K562 (cell line): ENCODE measurements at regions not wholly inside any gene's neighbourhood (a gene's known extent, or its start where the extent isn't known, plus 50 kb on each side); places are given as distances from the start of the nearest gene placed in this dataset.

Source experiments
- ATAC-seq: fragments of 200-7000 bp; cut with Tn5 transposase; 3 replicates; pipeline ENCODE4 v1.9.1; 2020; ENCODE audit warnings: moderate library complexity
- BruUV-seq: library from RNA; stranded (reverse); fragments of 400-500 nt; replicated peaks from 2 replicates; lab custom pipeline; 2021; lab: Mats Ljungman, UMichigan
- CTCF ChIA-PET: fragments of 300-600 bp; formaldehyde crosslinking; extraction: SDS; loops from one replicate; lab custom pipeline; 2021; ENCODE audit warnings: low intra/inter-chr PET ratio; lab: Yijun Ruan, JAX
- POLR2A ChIA-PET: fragments of 300-600, 350-650 bp; sonication (Branson Sonifier 250); formaldehyde crosslinking; extraction: SDS; loops from one replicate; lab custom pipeline; 2021; ENCODE audit warnings: antibody characterized with exemption, inconsistent platforms; lab: Yijun Ruan, JAX
- DNase-seq, 4 experiments: peaks; one replicate each; pipeline versions ENCODE4 v3.0.0 to v3.0.0-alpha.2; 2011 to 2018; ENCODE audit warnings: low spot score in 3 of 4, mixed read lengths in 3 of 4; ENCODE audit errors: extremely low read depth in 1 of 4
- FAIRE-seq: peaks from 2 replicates; lab custom pipeline; 2011; peaks lifted over from hg19 to GRCh38; lab: Jason Lieb, UNC
- H2AFZ ChIP-seq: 2 replicates; pipeline ENCODE4 v1.6.0; 2011; ENCODE audit warnings: low read depth, low read length, control low read depth, inconsistent platforms
- H3K27ac ChIP-seq: fragments of 200-600 bp; 3 replicates; pipeline ENCODE4 v1.8.0; 2011; ENCODE audit warnings: low read depth, mild to moderate bottlenecking, control low read depth, inconsistent platforms, low read length, moderate library complexity, mixed read lengths; ENCODE audit errors: extremely low read depth
- H3K27me3 ChIP-seq, 2 experiments: fragments of 300-600 bp in 1 of 2; 2 replicates in 1 of 2; 3 replicates in 1 of 2; pipeline versions ENCODE4 v1.6.0 to v1.8.0; 2011; ENCODE audit warnings: inconsistent platforms in 2 of 2, low read length in 2 of 2, mild to moderate bottlenecking in 1 of 2, mixed read lengths in 1 of 2, moderate library complexity in 1 of 2; ENCODE audit not compliant: control insufficient read depth in 2 of 2, insufficient read depth in 2 of 2
- H3K36me3 ChIP-seq: fragments of 300-600 bp; 3 replicates; pipeline ENCODE4 v1.8.0; 2011; ENCODE audit warnings: mild to moderate bottlenecking, low read length, inconsistent platforms; ENCODE audit not compliant: control insufficient read depth, insufficient read depth
- H3K4me1 ChIP-seq, 2 experiments: fragments of 200-600 bp in 1 of 2; replicated peaks in 1 of 2; 2 replicates in 1 of 2; 3 replicates in 1 of 2; pipeline versions ENCODE4 v1.5.1 to v1.8.0; 2011; ENCODE audit warnings: inconsistent platforms in 2 of 2, low read length in 2 of 2, mild to moderate bottlenecking in 1 of 2, mixed read lengths in 1 of 2, moderate library complexity in 1 of 2; ENCODE audit not compliant: control insufficient read depth in 2 of 2, insufficient read depth in 2 of 2
- H3K4me2 ChIP-seq: 2 replicates; pipeline ENCODE4 v1.6.1; 2011; ENCODE audit warnings: low read length, control low read depth, inconsistent platforms, mixed read lengths; ENCODE audit not compliant: insufficient read depth
- H3K4me3 ChIP-seq: fragments of 200-600 bp; sonication (generic), shearing (Covaris generic); 2 replicates; pipeline ENCODE4 v1.5.1; 2016; ENCODE audit warnings: control low read depth, inconsistent platforms
- H3K79me2 ChIP-seq: fragments of 200-600 bp; 3 replicates; pipeline ENCODE4 v1.8.0; 2011; ENCODE audit warnings: low read length, inconsistent platforms; ENCODE audit not compliant: control insufficient read depth, insufficient read depth
- H3K9ac ChIP-seq, 2 experiments: 2 replicates each; pipeline versions ENCODE4 v1.6.0 to v1.6.1; 2011; ENCODE audit warnings: low read depth in 2 of 2, low read length in 2 of 2, control low read depth in 1 of 2, inconsistent platforms in 1 of 2, mild to moderate bottlenecking in 1 of 2, mixed read lengths in 1 of 2; ENCODE audit not compliant: insufficient read depth in 1 of 2
- H3K9me1 ChIP-seq: one replicate; pipeline ENCODE4 v1.6.0; 2011; ENCODE audit warnings: inconsistent platforms, mild to moderate bottlenecking, low read length, moderate library complexity; ENCODE audit not compliant: control insufficient read depth, insufficient read depth
- H3K9me3 ChIP-seq: replicated peaks from 2 replicates; pipeline ENCODE4 v1.5.1; 2011; ENCODE audit warnings: low read depth, low read length, inconsistent platforms; ENCODE audit not compliant: control insufficient read depth, insufficient read depth
- H4K20me1 ChIP-seq: replicated peaks from 2 replicates; pipeline ENCODE4 v1.6.1; 2011; ENCODE audit warnings: low read length, inconsistent platforms, mixed read lengths; ENCODE audit not compliant: control insufficient read depth, insufficient read depth
- ADNP ChIP-seq: fragments of 200-800 bp; sonication (Bioruptor generic); IDR thresholded peaks from 2 replicates; pipeline ENCODE4 v1.6.1; 2016; ENCODE audit warnings: missing genetic modification characterization, missing compliant biosample characterization
- ARHGAP35 ChIP-seq: fragments of 450-650 bp; IDR thresholded peaks from 2 replicates; pipeline ENCODE4 v1.6.1; 2018; ENCODE audit not compliant: partially characterized antibody
- BCOR ChIP-seq: fragments of 450-650 bp; IDR thresholded peaks from 2 replicates; pipeline ENCODE4 v1.6.1; 2016
- E2F3 ChIP-seq: fragments of 250-450 bp; sonication (Bioruptor Pico); IDR thresholded peaks from 2 replicates; pipeline ENCODE4 v1.4.0; 2020; ENCODE audit warnings: mild to moderate bottlenecking
- HIVEP1 ChIP-seq: fragments of 250-450 bp; sonication (Bioruptor Pico); IDR thresholded peaks from 2 replicates; pipeline ENCODE4 v1.4.0; 2020; ENCODE audit warnings: mild to moderate bottlenecking
- KDM1A ChIP-seq, 2 experiments: fragments of 450-650 bp; IDR thresholded peaks; 2 replicates each; pipeline ENCODE4 v1.6.1; 2016; ENCODE audit warnings: mild to moderate bottlenecking in 2 of 2
- PURB ChIP-seq: sonication (generic); formaldehyde crosslinking; IDR thresholded peaks from 2 replicates; pipeline ENCODE4 v1.9.0; 2021; ENCODE audit warnings: low read depth, mild to moderate bottlenecking, missing genetic modification reagents
- RBM25 ChIP-seq: fragments of 200-400 bp; formaldehyde crosslinking; IDR thresholded peaks from 2 replicates; pipeline ENCODE4 v1.6.1; 2018; ENCODE audit warnings: low read length, low read depth, moderate library complexity; ENCODE audit not compliant: severe bottlenecking
- RCOR1 ChIP-seq, 2 experiments: IDR thresholded peaks; 2 replicates each; pipeline ENCODE4 v1.6.1; 2012; ENCODE audit warnings: low read depth in 2 of 2, low read length in 2 of 2, borderline replicate concordance in 1 of 2, improper control_type of control experiment in 1 of 2
- WGBS: fragments of 100-300 bp; shearing (Covaris generic); methylation state at CpG from one replicate; pipeline ENCODE4 v1.1.6; 2016; ENCODE audit warnings: low coverage, mixed read lengths; ENCODE audit not compliant: insufficient coverage; ENCODE audit errors: missing lambda C conversion rate; 5-methylcytosine and 5-hydroxymethylcytosine counted together
- in situ Hi-C: fragments of 300-500 bp; cut with MboI; formaldehyde crosslinking; loops from 4 replicates; pipeline ENCODE4 v1.15.0; 2018; ENCODE audit warnings: inconsistent platforms, mixed read lengths
- intact Hi-C: fragments of 100-400 bp; cut with micrococcal nuclease; formaldehyde crosslinking; loops from 2 replicates; pipeline ENCODE4 v1.14.2; 2022

DNA sequence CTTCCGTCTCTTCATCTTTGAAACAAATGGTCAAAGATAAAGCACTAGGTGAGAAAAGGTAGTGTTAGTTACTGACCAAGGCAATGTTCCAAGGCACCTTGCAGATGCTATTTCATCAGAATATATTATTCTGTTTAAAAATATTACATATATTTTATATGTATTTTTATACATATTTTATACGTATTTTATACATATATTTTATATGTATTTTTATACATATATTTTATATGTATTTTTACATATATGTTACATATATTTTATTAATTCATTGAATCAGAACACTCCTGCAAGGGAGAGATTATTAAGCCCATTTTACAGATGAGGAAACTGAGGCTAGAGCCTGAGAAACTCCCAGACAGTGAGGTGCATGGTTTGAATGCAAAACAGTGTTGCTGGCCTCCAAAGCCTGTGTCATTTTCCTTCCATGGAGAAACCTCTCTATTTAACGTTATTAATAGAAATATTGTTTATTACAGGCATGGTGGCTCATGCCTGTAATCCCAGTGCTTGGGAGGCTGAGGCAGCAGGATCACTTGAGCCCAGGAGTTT, 120.6 kb upstream of the CD82 start:
- H3K79me2 ChIP-seq: no peaks in the 10 kb centered on the region
- TF ChIP-seq RCOR1 (IDR thresholded peaks at IDR 0.05; ENCODE audit: borderline replicate concordance in 1 of 2, low read depth in 2 of 2, low read length in 2 of 2) (0 out of 4 replicates have a peak, but pooled peaks of 1 of the 2 experiments have one; percentile 13), E2F3 (no peak), ADNP (tag) (peak; percentile 88), RBM25 (peak; percentile 95), HIVEP1 (CRISPR knock-in tag) (no peak), PURB (CRISPR knock-in tag) (no peak), KDM1A (IDR thresholded peaks at IDR 0.05) (peak in 1 of 2 experiments; percentile 23; a peak in 1 of 4 replicates), ARHGAP35 (no peak), BCOR (peak; percentile 70; the same call in 1 of the 2 replicates)
- TF ChIP-seq, all 486 proteins: peak for 5
- no peak for DNase-seq
- 27% methylated on average over 3 of the region's 3 CpGs for WGBS
- ChIA-PET CTCF (no interaction called here), POLR2A (no interaction called here)
- intact Hi-C loops (no loop called here), in situ Hi-C loops (no loop called here)
- H3K9me3 ChIP-seq: no peaks in the 10 kb centered on the region
- no peak overlapping the region for H3K4me2 ChIP-seq
- no peaks in the 10 kb centered on the region for H3K36me3 ChIP-seq
- no peaks in the 10 kb centered on the region for H3K9me1 ChIP-seq
- BruUV-seq: no TSS peak
- ATAC-seq: no peak
- H3K9ac ChIP-seq: no peak overlapping the region
- FAIRE-seq: no peak
- H4K20me1 ChIP-seq: no peaks in the 10 kb centered on the region
- H2AFZ ChIP-seq: no peak overlapping the region
- H3K27me3 ChIP-seq: peaks cover 2 to 18% of the 10 kb centered on the region in 2 experiments; a peak in 1 of 5 replicates
- peaks cover 2 to 3% of the 10 kb centered on the region in 2 experiments; a peak in 3 of 5 replicates for H3K4me1 ChIP-seq
- no peak overlapping the region for H3K4me3 ChIP-seq
- no peak overlapping the region for H3K27ac ChIP-seq
